ENCODE measurements at regions not wholly inside any gene's neighbourhood (a gene's known extent, or its start where the extent isn't known, plus 50 kb on each side); places are given as distances from the start of the nearest gene placed in this dataset.

- Mint-ChIP-seq H3K9me3 (no peaks in the 10 kb centered on the region), H3K4me3 (no peak overlapping the region), H3K27ac (no peak overlapping the region), H3K36me3 (no peaks in the 10 kb centered on the region), H3K27me3 (ENCODE audit: low read depth in 3 of 3) (peaks cover 0 to 3% (median 0%) of the 10 kb centered on the region in 3 donors), H3K4me1 (no peaks in the 10 kb centered on the region)
- DNase-seq = no peak
These were observed 243.5 kb upstream of the MYT1L start for GRCh38 chr2:2574401-2575180.

DNA sequence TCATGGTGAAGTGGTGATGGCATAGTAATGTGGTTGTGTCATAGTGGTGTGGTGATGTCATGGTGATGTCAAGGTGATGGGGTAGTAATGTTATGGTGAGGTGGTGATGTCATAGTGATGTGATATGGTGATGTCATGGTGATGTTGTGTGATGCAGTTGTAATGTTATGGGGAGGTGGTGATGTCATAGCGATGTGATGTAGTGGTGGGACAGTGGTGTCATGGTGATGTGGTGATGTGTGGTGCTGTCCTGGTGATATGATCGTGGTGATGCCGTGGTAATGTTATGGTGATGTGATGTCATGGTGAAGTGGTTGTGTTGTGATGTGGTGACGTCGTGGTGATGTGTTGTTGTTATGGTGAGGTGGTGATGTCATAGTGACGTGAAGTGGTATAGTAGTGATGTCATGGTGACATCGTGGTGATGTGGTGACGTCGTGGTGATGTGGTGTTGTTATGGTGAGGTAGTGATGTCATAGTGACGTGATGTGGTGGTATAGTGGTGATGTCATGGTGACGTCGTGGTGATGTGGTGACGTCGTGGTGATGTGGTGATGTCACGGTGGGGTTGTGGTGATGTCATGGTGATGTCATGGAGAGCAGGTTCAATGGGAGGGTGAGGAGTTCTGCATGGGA is 242.7 kb upstream of the MYT1L start:
- H3K4me3 Mint-ChIP-seq = no peak overlapping the region
- no peak for DNase-seq
- H3K27me3 Mint-ChIP-seq (ENCODE audit: low read depth in 3 of 3) = peaks cover 0 to 2% (median 0%) of the 10 kb centered on the region in 3 donors
- H3K4me1 Mint-ChIP-seq = no peaks in the 10 kb centered on the region
- H3K9me3 Mint-ChIP-seq = no peaks in the 10 kb centered on the region
- no peaks in the 10 kb centered on the region for H3K36me3 Mint-ChIP-seq
- no peak overlapping the region for H3K27ac Mint-ChIP-seq

DNA sequence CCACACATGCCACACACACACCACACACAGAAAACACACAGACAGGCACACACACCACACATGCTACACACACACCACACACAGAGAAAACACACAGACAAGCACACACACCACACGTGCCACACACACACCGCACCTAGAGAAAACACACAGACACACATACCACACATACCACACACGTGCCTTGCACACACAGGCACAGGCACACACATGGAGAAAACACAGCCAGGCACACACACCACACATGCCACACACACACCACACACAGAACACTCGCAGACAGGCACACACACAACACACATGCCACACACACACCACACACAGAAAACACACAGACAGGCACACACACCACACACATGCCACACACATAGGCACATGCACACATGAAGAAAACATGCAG is 242.1 kb upstream of the MYT1L start:
- Mint-ChIP-seq H3K4me1 (no peaks in the 10 kb centered on the region), H3K4me3 (no peak overlapping the region), H3K27me3 (ENCODE audit: low read depth in 3 of 3) (peaks cover 0 to 4% (median 0%) of the 10 kb centered on the region in 3 donors), H3K27ac (no peak overlapping the region), H3K9me3 (no peaks in the 10 kb centered on the region), H3K36me3 (no peaks in the 10 kb centered on the region)
- DNase-seq = no peak

DNA sequence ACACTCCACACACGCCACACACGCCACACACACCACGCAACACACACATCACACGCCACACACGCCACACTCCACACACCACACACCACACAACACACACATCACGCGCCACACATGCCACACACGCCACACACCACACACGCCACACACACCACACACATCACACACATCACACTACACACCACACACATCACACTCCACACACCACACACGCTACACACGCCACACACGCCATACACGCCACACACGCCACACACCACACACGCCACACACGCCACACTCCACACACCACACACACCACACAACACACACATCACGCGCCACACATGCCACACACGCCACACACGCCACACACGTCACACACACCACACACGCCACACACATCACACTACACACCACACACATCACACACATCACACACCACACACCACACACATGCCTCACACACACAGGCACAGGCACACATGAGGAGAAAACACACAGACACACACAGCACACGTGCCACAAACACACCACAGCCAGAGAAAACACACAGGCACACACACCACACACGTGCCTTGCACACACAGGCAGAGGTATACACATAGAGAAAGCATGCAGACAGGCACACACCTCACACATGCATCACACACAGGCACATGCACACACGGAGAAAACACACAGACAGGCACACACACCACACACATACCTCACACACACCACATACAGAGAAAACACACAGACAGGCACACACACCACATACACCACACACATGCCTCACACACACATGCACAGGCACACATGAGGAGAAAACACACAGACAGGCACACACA is 241.5 kb upstream of the MYT1L start:
- H3K4me1 Mint-ChIP-seq = no peaks in the 10 kb centered on the region
- DNase-seq = no peak

GRCh38 chr2:2571301-2572150 is 240.5 kb upstream of the MYT1L start:
- H3K4me1 Mint-ChIP-seq = no peaks in the 10 kb centered on the region
- no peak overlapping the region for H3K4me3 Mint-ChIP-seq
- H3K27me3 Mint-ChIP-seq (ENCODE audit: low read depth in 3 of 3) = peaks cover 0 to 8% (median 0%) of the 10 kb centered on the region in 3 donors
- no peaks in the 10 kb centered on the region for H3K9me3 Mint-ChIP-seq
- no peak overlapping the region for H3K27ac Mint-ChIP-seq
- no peaks in the 10 kb centered on the region for H3K36me3 Mint-ChIP-seq
- DNase-seq = no peak

More for the DNA sequence above, 241.5 kb upstream of the MYT1L start:
- no peak overlapping the region for H3K4me3 Mint-ChIP-seq
- H3K36me3 Mint-ChIP-seq = no peaks in the 10 kb centered on the region
- H3K9me3 Mint-ChIP-seq = no peaks in the 10 kb centered on the region
- H3K27ac Mint-ChIP-seq = no peak overlapping the region
- H3K27me3 Mint-ChIP-seq (ENCODE audit: low read depth in 3 of 3) = peaks cover 0 to 6% (median 0%) of the 10 kb centered on the region in 3 donors

GRCh38 chr2:2570871-2571270 is 239.8 kb upstream of the MYT1L start:
- Mint-ChIP-seq H3K36me3 (no peaks in the 10 kb centered on the region), H3K27ac (no peak overlapping the region), H3K4me1 (no peaks in the 10 kb centered on the region), H3K27me3 (ENCODE audit: low read depth in 3 of 3) (peaks cover 0 to 8% (median 2%) of the 10 kb centered on the region in 3 donors), H3K4me3 (no peak overlapping the region), H3K9me3 (no peaks in the 10 kb centered on the region)
- no peak for DNase-seq

- Mint-ChIP-seq H3K4me3 (no peak overlapping the region), H3K27ac (no peak overlapping the region), H3K4me1 (no peaks in the 10 kb centered on the region), H3K9me3 (no peaks in the 10 kb centered on the region), H3K27me3 (ENCODE audit: low read depth in 3 of 3) (peaks cover 0 to 8% (median 2%) of the 10 kb centered on the region in 3 donors), H3K36me3 (no peaks in the 10 kb centered on the region)
- DNase-seq = no peak
These were observed 239.3 kb upstream of the MYT1L start for GRCh38 chr2:2570360-2570759.

- Mint-ChIP-seq H3K4me3 (no peak overlapping the region), H3K27ac (no peak overlapping the region), H3K9me3 (no peaks in the 10 kb centered on the region), H3K4me1 (no peaks in the 10 kb centered on the region), H3K36me3 (no peaks in the 10 kb centered on the region), H3K27me3 (ENCODE audit: low read depth in 3 of 3) (peaks cover 0 to 8% (median 2%) of the 10 kb centered on the region in 3 donors)
- no peak for DNase-seq
These were observed 238.8 kb upstream of the MYT1L start for GRCh38 chr2:2569836-2570235.

GRCh38 chr2:2569306-2569705 is 238.2 kb upstream of the MYT1L start:
- Mint-ChIP-seq H3K36me3 (no peaks in the 10 kb centered on the region), H3K9me3 (no peaks in the 10 kb centered on the region), H3K27me3 (ENCODE audit: low read depth in 3 of 3) (peaks cover 2 to 8% (median 2%) of the 10 kb centered on the region in 3 donors), H3K4me3 (no peak overlapping the region), H3K4me1 (no peaks in the 10 kb centered on the region), H3K27ac (no peak overlapping the region)
- DNase-seq = no peak

GRCh38 chr2:2568411-2568810 is 237.3 kb upstream of the MYT1L start:
- H3K27me3 Mint-ChIP-seq (ENCODE audit: low read depth in 3 of 3) = peaks cover 2 to 9% (median 2%) of the 10 kb centered on the region in 3 donors
- DNase-seq = no peak
- H3K36me3 Mint-ChIP-seq = no peaks in the 10 kb centered on the region
- H3K4me3 Mint-ChIP-seq = no peak overlapping the region
- no peaks in the 10 kb centered on the region for H3K9me3 Mint-ChIP-seq
- no peaks in the 10 kb centered on the region for H3K4me1 Mint-ChIP-seq
- no peak overlapping the region for H3K27ac Mint-ChIP-seq

DNA sequence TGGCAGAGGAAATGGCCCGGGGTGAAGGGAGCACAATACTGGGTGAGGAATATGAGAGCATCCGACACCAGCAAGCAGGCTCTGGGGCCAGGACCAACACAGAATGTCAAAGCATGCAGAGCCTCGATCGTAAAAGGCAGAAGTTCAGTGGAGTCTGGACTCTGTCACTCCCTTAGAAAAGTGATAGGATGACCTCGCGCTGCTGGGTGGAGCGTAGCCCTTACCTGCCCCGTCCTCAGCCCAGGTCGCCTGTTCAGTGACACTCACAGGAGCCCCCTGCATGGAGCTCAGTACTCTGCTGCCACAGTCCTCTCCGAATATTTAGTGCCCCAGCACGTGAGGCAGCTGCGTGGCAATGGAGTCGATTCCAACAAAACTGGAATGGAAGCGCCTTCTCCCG is 236.7 kb upstream of the MYT1L start:
- Mint-ChIP-seq H3K9me3 (no peaks in the 10 kb centered on the region), H3K4me3 (no peak overlapping the region), H3K27ac (no peak overlapping the region), H3K4me1 (no peaks in the 10 kb centered on the region), H3K36me3 (no peaks in the 10 kb centered on the region), H3K27me3 (ENCODE audit: low read depth in 3 of 3) (peaks cover 2 to 9% (median 2%) of the 10 kb centered on the region in 3 donors)
- no peak for DNase-seq

DNA sequence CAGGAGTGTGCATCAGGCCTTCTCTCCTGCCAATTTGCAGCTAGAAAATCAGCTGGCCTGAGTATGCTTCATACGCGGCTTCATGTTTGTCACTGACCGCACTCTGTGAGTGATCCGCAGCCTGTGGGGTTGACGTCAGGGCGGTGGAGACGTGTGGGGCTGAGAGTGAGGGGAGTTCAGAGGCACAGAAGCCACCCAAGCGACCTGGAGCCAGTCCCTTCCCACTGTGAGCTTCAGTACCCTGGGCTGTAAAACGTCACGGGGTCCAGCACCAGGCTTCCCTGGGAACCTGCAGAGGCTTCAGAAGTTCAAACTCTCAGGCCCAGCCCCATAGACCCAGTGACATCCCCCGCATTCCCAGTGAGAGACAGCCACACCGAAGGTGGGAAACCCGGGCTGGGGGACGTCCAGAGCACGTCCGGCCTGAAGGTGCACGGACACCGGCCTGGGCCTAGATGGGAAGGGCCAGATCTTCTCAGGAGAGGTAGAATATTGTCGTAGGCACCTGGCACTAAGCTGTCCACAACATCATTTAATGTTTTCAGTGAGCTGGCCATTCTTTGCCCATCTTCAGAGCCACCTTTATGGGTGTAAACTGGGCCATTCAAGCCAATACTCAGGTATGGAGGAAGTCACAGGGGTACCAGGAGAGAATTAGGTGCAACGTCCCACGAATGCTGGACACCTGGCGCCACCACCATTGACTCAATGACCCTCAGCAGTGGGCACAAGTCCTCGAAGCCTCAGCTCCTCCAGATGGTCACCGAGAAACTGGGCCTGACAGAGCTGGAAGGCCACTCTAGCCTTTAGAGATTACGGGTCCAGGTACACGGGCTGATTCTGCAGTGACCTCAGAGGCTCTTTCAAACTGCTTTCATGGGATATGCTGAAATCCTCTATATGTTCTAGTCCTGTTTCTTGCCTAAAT is 235.6 kb upstream of the MYT1L start:
- DNase-seq = no peak
- H3K4me3 Mint-ChIP-seq = no peak overlapping the region
- no peak overlapping the region for H3K27ac Mint-ChIP-seq
- H3K27me3 Mint-ChIP-seq (ENCODE audit: low read depth in 3 of 3) = peaks cover 2 to 9% (median 2%) of the 10 kb centered on the region in 3 donors
- H3K36me3 Mint-ChIP-seq = no peaks in the 10 kb centered on the region
- H3K4me1 Mint-ChIP-seq = no peaks in the 10 kb centered on the region
- H3K9me3 Mint-ChIP-seq = no peaks in the 10 kb centered on the region
